Right lobe of liver (tissue), 4 donors: ENCODE measurements at regions not wholly inside any gene's neighbourhood (a gene's known extent, or its start where the extent isn't known, plus 50 kb on each side); places are given as distances from the start of the nearest gene placed in this dataset.

Experiments
- POLR2A ChIP-seq: fragments of 450-650 bp; IDR thresholded peaks from one replicate; pipeline ENCODE4 v1.6.1; 2017; ENCODE audit warnings: antibody characterized with exemption, mild to moderate bottlenecking
- TF ChIP-seq, protein P1 (sequence below), 4 donors: fragments of 200-600 bp in 3 of 4; fragments of 450-650 bp in 1 of 4; IDR thresholded peaks; one replicate each; pipeline versions ENCODE4 v1.5.1 to v1.8.0; 2016 to 2022; ENCODE audit warnings: antibody characterized with exemption in 4 of 4, mild to moderate bottlenecking in 2 of 4
- donor health status: DM: no; HTN: no; CAD: no.
- donor health status: DM: no; HTN: no; CAD: no.
- donor health status: DM: no; HTN: yes; CAD: no.

DNA sequence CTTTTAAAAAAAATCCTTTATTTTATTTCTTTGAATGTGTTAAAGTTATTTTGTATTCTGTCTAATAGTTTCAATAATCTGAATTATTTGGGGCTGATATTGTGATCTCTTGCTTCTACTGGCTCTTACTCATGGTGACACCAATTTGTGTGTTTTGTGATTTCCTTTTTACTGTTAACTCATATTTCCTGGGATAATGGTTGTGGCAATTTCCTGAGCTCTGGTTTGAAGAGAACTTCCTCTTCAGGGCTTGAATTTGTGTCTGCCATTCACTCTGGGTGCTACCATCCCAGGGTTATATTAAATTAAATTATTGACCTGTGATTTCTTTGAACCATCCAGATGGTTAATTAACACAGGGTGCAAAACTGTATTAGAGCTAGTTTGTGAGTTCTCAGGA, 60.4 kb upstream of the RNF7 start:
- TF ChIP-seq, protein P1, sequence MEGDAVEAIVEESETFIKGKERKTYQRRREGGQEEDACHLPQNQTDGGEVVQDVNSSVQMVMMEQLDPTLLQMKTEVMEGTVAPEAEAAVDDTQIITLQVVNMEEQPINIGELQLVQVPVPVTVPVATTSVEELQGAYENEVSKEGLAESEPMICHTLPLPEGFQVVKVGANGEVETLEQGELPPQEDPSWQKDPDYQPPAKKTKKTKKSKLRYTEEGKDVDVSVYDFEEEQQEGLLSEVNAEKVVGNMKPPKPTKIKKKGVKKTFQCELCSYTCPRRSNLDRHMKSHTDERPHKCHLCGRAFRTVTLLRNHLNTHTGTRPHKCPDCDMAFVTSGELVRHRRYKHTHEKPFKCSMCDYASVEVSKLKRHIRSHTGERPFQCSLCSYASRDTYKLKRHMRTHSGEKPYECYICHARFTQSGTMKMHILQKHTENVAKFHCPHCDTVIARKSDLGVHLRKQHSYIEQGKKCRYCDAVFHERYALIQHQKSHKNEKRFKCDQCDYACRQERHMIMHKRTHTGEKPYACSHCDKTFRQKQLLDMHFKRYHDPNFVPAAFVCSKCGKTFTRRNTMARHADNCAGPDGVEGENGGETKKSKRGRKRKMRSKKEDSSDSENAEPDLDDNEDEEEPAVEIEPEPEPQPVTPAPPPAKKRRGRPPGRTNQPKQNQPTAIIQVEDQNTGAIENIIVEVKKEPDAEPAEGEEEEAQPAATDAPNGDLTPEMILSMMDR (IDR thresholded peaks at IDR 0.05) = no peak
- no peak for TF ChIP-seq POLR2A
